SIG-M5 treated with dmso at 0.1 percent for 504 hours (cell line): ENCODE measurements at regions not wholly inside any gene's neighbourhood (a gene's known extent, or its start where the extent isn't known, plus 50 kb on each side); places are given as distances from the start of the nearest gene placed in this dataset.

Experiments used
- DNase-seq: peaks from one replicate; lab custom pipeline; 2025; ENCODE audit not compliant: unreplicated experiment; lab: John Stamatoyannopoulos, UW

- DNase-seq = no peak
Observed at GRCh38 chr16:6247150-6247549, 1085.5 kb upstream of the RBFOX1 start.

- DNase-seq = no peak
Observed at GRCh38 chr16:6246266-6246665, 1086.4 kb upstream of the RBFOX1 start.

GRCh38 chr16:6232056-6232455 is 1100.6 kb upstream of the RBFOX1 start:
- DNase-seq = no peak

- no peak for DNase-seq
Observed at GRCh38 chr16:6231398-6231797, 1101.2 kb upstream of the RBFOX1 start.

- no peak for DNase-seq
Observed at GRCh38 chr16:6229186-6229585, 1103.5 kb upstream of the RBFOX1 start.

- DNase-seq = no peak
Observed at GRCh38 chr16:6218855-6219254, 1113.8 kb upstream of the RBFOX1 start.

GRCh38 chr16:6216836-6217235 is 1115.8 kb upstream of the RBFOX1 start:
- DNase-seq = no peak

- no peak for DNase-seq
Observed at GRCh38 chr16:6211644-6212043, 1114.0 kb upstream of the EEF2KMT start.

- no peak for DNase-seq
Observed at GRCh38 chr16:6209355-6209930, 1111.8 kb upstream of the EEF2KMT start.

GRCh38 chr16:6207580-6207979 is 1110.0 kb upstream of the EEF2KMT start:
- DNase-seq = no peak

GRCh38 chr16:6207124-6207523 is 1109.5 kb upstream of the EEF2KMT start:
- no peak for DNase-seq

GRCh38 chr16:6206080-6206479 is 1108.5 kb upstream of the EEF2KMT start:
- DNase-seq = no peak

- no peak for DNase-seq
Observed at GRCh38 chr16:6204945-6205344, 1107.3 kb upstream of the EEF2KMT start.

- no peak for DNase-seq
Observed at GRCh38 chr16:6200861-6201260, 1103.3 kb upstream of the EEF2KMT start.

- DNase-seq = no peak
Observed at GRCh38 chr16:6200271-6200670, 1102.7 kb upstream of the EEF2KMT start.

- no peak for DNase-seq
Observed at GRCh38 chr16:6195966-6196365, 1098.4 kb upstream of the EEF2KMT start.

- DNase-seq = no peak
Observed at GRCh38 chr16:6193718-6194117, 1096.1 kb upstream of the EEF2KMT start.

- no peak for DNase-seq
Observed at GRCh38 chr16:6192984-6193383, 1095.4 kb upstream of the EEF2KMT start.

GRCh38 chr16:6192532-6192931 is 1094.9 kb upstream of the EEF2KMT start:
- DNase-seq = no peak

- no peak for DNase-seq
Observed at GRCh38 chr16:6190776-6191175, 1093.2 kb upstream of the EEF2KMT start.

GRCh38 chr16:6189216-6189615 is 1091.6 kb upstream of the EEF2KMT start:
- no peak for DNase-seq

GRCh38 chr16:6177616-6178180 is 1080.1 kb upstream of the EEF2KMT start:
- DNase-seq = no peak

- no peak for DNase-seq
Observed at GRCh38 chr16:6170022-6170421, 1072.4 kb upstream of the EEF2KMT start.
